GM12878 (cell line): ENCODE measurements at regions not wholly inside any gene's neighbourhood (a gene's known extent, or its start where the extent isn't known, plus 50 kb on each side); places are given as distances from the start of the nearest gene placed in this dataset.

Experiments used
- ATAC-seq: fragments of 200-7000 bp; cut with Tn5 transposase; 3 replicates; pipeline ENCODE4 v1.9.1; 2020; ENCODE audit warnings: mild to moderate bottlenecking, moderate library complexity
- BruUV-seq: library from RNA; stranded (reverse); fragments of 400-500 nt; replicated peaks from 2 replicates; lab custom pipeline; 2021; lab: Mats Ljungman, UMichigan
- CTCF ChIA-PET: fragments of 300-600 bp; sonication (Branson Sonifier 250); formaldehyde crosslinking; extraction: SDS; loops from one replicate; lab custom pipeline; 2021; ENCODE audit warnings: inconsistent platforms; lab: Yijun Ruan, JAX
- POLR2A ChIA-PET: fragments of 350-600 bp; formaldehyde crosslinking; extraction: SDS; loops from one replicate; lab custom pipeline; 2021; ENCODE audit warnings: inconsistent platforms; lab: Charles Lee
- RAD21 ChIA-PET: fragments of 300-600 bp; sonication (Branson Sonifier 250); formaldehyde crosslinking; loops from one replicate; lab custom pipeline; 2023; ENCODE audit warnings: antibody characterized with exemption; ENCODE audit not compliant: unreplicated experiment; lab: Charles Lee
- SMC1A ChIA-PET: fragments of 300-600 bp; sonication (Branson Sonifier 250); formaldehyde crosslinking; loops from one replicate; lab custom pipeline; 2023; ENCODE audit not compliant: unreplicated experiment, uncharacterized antibody; lab: Charles Lee
- DNase-seq: peaks from one replicate; pipeline ENCODE4 v3.0.0-alpha.2; 2011; ENCODE audit warnings: low read depth, low spot score
- FAIRE-seq: peaks from 3 replicates; lab custom pipeline; 2011; peaks lifted over from hg19 to GRCh38; lab: Jason Lieb, UNC
- H2AFZ ChIP-seq: 2 replicates; pipeline ENCODE4 v1.6.0; 2011; ENCODE audit warnings: low read depth, low read length, control low read depth; ENCODE audit not compliant: control insufficient read depth
- H3K27ac ChIP-seq: 2 replicates; pipeline ENCODE4 v1.5.1; 2011; ENCODE audit warnings: control low read depth; ENCODE audit not compliant: control insufficient read depth, insufficient read depth
- H3K27me3 ChIP-seq, 2 experiments: replicated peaks in 1 of 2; 2 replicates each; pipeline versions ENCODE4 v1.6.0 to v1.6.1; 2011; ENCODE audit warnings: low read length in 1 of 2; ENCODE audit not compliant: control insufficient read depth in 2 of 2, insufficient read depth in 2 of 2
- H3K36me3 ChIP-seq, 2 experiments: 2 replicates each; pipeline ENCODE4 v1.5.1; 2011; ENCODE audit warnings: low read length in 1 of 2; ENCODE audit not compliant: control insufficient read depth in 2 of 2, insufficient read depth in 2 of 2
- H3K4me1 ChIP-seq: 2 replicates; pipeline ENCODE4 v1.6.1; 2011; ENCODE audit warnings: mild to moderate bottlenecking, low read length, moderate library complexity, mixed read lengths; ENCODE audit not compliant: control insufficient read depth, insufficient read depth
- H3K4me2 ChIP-seq: 2 replicates; pipeline ENCODE4 v1.6.0; 2011; ENCODE audit warnings: control low read depth; ENCODE audit not compliant: control insufficient read depth, insufficient read depth
- H3K4me3 ChIP-seq: fragments of 200-600 bp; sonication (generic); 2 replicates; pipeline ENCODE4 v1.5.1; 2016
- H3K79me2 ChIP-seq: 2 replicates; pipeline ENCODE4 v1.6.0; 2011; ENCODE audit warnings: low read length; ENCODE audit not compliant: control insufficient read depth, insufficient read depth
- H3K9ac ChIP-seq: 2 replicates; pipeline ENCODE4 v1.8.0; 2011; ENCODE audit warnings: low read length, control low read depth, mixed read lengths; ENCODE audit not compliant: control insufficient read depth, insufficient read depth
- H3K9me3 ChIP-seq: replicated peaks from 3 replicates; pipeline ENCODE4 v1.5.1; 2011; ENCODE audit warnings: mild to moderate bottlenecking, low read length; ENCODE audit not compliant: control insufficient read depth, insufficient read depth
- H4K20me1 ChIP-seq: 2 replicates; pipeline ENCODE4 v1.6.0; 2011; ENCODE audit not compliant: control insufficient read depth, insufficient read depth
- CBX3 ChIP-seq: fragments of 200-600 bp; sonication (generic); IDR thresholded peaks from 2 replicates; pipeline ENCODE4 v1.6.1; 2016; ENCODE audit warnings: low read depth, borderline replicate concordance
- CREB1 ChIP-seq: IDR thresholded peaks from 2 replicates; pipeline ENCODE4 v1.6.1; 2012; ENCODE audit warnings: low read depth, mild to moderate bottlenecking, inconsistent platforms
- DPF2 ChIP-seq: fragments of 450-650 bp; IDR thresholded peaks from 2 replicates; pipeline ENCODE4 v1.6.1; 2017; ENCODE audit warnings: mild to moderate bottlenecking
- EP300 ChIP-seq, 2 experiments: fragments of 150-350 bp in 1 of 2; IDR thresholded peaks; 2 replicates each; pipeline ENCODE4 v1.6.1; 2011 to 2012; ENCODE audit warnings: low read depth in 2 of 2, low read length in 2 of 2, borderline replicate concordance in 1 of 2, improper control_type of control experiment in 1 of 2, inconsistent platforms in 1 of 2; ENCODE audit not compliant: control insufficient read depth in 1 of 2
- FOXM1 ChIP-seq: IDR thresholded peaks from 2 replicates; pipeline ENCODE4 v1.6.1; 2012; ENCODE audit warnings: low read depth, mild to moderate bottlenecking, inconsistent platforms, low read length, moderate library complexity
- HDGF ChIP-seq: fragments of 450-650 bp; IDR thresholded peaks from 2 replicates; pipeline ENCODE4 v1.6.1; 2016; ENCODE audit warnings: antibody characterized with exemption
- KDM1A ChIP-seq: fragments of 200-600 bp; sonication (generic); IDR thresholded peaks from 2 replicates; pipeline ENCODE4 v1.6.1; 2016; ENCODE audit warnings: borderline replicate concordance
- MAX ChIP-seq: IDR thresholded peaks from 2 replicates; pipeline ENCODE4 v1.6.1; 2012; ENCODE audit warnings: low read depth, low read length, improper control_type of control experiment
- NFYB ChIP-seq: IDR thresholded peaks from 2 replicates; pipeline ENCODE4 v1.6.1; 2011; ENCODE audit warnings: low read depth, mild to moderate bottlenecking, low read length, improper control_type of control experiment, moderate library complexity; ENCODE audit not compliant: insufficient read depth
- SIN3A ChIP-seq: IDR thresholded peaks from 2 replicates; pipeline ENCODE4 v1.6.1; 2012; ENCODE audit warnings: low read depth, low read length, improper control_type of control experiment
- SKIL ChIP-seq: fragments of 450-650 bp; IDR thresholded peaks from 2 replicates; pipeline ENCODE4 v1.6.1; 2017; ENCODE audit warnings: mild to moderate bottlenecking, low read depth, inconsistent platforms; ENCODE audit not compliant: poor library complexity, severe bottlenecking
- SREBF2 ChIP-seq: IDR thresholded peaks from 2 replicates; pipeline ENCODE4 v1.6.1; 2012; ENCODE audit warnings: mild to moderate bottlenecking, low read length
- ZNF384 ChIP-seq: IDR thresholded peaks from 2 replicates; pipeline ENCODE4 v1.6.1; 2012; ENCODE audit warnings: low read depth, mild to moderate bottlenecking, low read length, improper control_type of control experiment, borderline replicate concordance
- ZSCAN29 ChIP-seq: fragments of 450-650 bp; IDR thresholded peaks from 2 replicates; pipeline ENCODE4 v1.6.1; 2017; ENCODE audit warnings: mild to moderate bottlenecking, moderate library complexity
- WGBS: methylation state at CpG from one replicate; pipeline ENCODE4 v1.1.6; 2016; ENCODE audit warnings: low lambda C conversion rate; ENCODE audit not compliant: insufficient replicate concordance, insufficient coverage; ENCODE audit errors: missing lambda C conversion rate; 5-methylcytosine and 5-hydroxymethylcytosine counted together
- in situ Hi-C: fragments of 300-500 bp; cut with MboI; formaldehyde crosslinking; loops from 9 replicates; pipeline ENCODE4 v1.14.3; 2018; ENCODE audit warnings: mixed read lengths
- intact Hi-C: fragments of 100-400 bp; cut with micrococcal nuclease; formaldehyde crosslinking; loops from one replicate; pipeline ENCODE4 v1.14.2; 2022; ENCODE audit not compliant: unreplicated experiment
- TF ChIP-seq, protein P1 (sequence below): IDR thresholded peaks from 2 replicates; pipeline ENCODE4 v1.6.1; 2011; ENCODE audit warnings: mild to moderate bottlenecking, low read depth, low read length, moderate library complexity; ENCODE audit not compliant: insufficient replicate concordance

GRCh38 chr11:25958045-25958444 lies 373.9 kb upstream of the ANO3 start:
- Histone ChIP-seq H3K36me3 (no peaks in the 10 kb centered on the region), H3K27me3 (no peaks in the 10 kb centered on the region), H3K4me3 (no peak overlapping the region), H2AFZ (no peak overlapping the region), H3K4me2 (no peak overlapping the region), H3K4me1 (no peaks in the 10 kb centered on the region), H3K79me2 (no peaks in the 10 kb centered on the region), H3K9me3 (no peaks in the 10 kb centered on the region)
- DNase-seq (no peak), ATAC-seq (no peak), FAIRE-seq (no peak)
- SMC1A ChIA-PET: no interaction called here
- RAD21 ChIA-PET: interaction anchor here (0.5 to 1.1 kb wide), 2 partner anchors 23 to 183 kb away, joined by 3 to 4 read pairs; no protein-coding TSS in a partner anchor
- POLR2A ChIA-PET: no interaction called here
- in situ Hi-C loops: no loop called here
- no TSS peak for BruUV-seq
- TF ChIP-seq, protein P1, sequence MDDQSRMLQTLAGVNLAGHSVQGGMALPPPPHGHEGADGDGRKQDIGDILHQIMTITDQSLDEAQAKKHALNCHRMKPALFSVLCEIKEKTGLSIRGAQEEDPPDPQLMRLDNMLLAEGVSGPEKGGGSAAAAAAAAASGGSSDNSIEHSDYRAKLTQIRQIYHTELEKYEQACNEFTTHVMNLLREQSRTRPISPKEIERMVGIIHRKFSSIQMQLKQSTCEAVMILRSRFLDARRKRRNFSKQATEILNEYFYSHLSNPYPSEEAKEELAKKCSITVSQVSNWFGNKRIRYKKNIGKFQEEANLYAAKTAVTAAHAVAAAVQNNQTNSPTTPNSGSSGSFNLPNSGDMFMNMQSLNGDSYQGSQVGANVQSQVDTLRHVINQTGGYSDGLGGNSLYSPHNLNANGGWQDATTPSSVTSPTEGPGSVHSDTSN: no peak
- no peak for TF ChIP-seq ZNF384
- TF ChIP-seq NFYB: no peak
- no peak for TF ChIP-seq SREBF2
- no peak for TF ChIP-seq CREB1
- no peak for TF ChIP-seq FOXM1
- TF ChIP-seq CBX3: no peak
- TF ChIP-seq KDM1A: no peak
- no peak for TF ChIP-seq HDGF
- no peak for TF ChIP-seq ZSCAN29
- TF ChIP-seq DPF2: no peak
- no peak for TF ChIP-seq EP300 (IDR thresholded peaks at IDR 0.05; ENCODE audit: borderline replicate concordance in 1 of 2, control insufficient read depth in 1 of 2, low read depth in 2 of 2, low read length in 2 of 2)
- TF ChIP-seq MAX: no peak
- no peak for TF ChIP-seq SKIL
- TF ChIP-seq SIN3A: no peak
- TF ChIP-seq, all 136 proteins: peak for 0
- WGBS: 7% methylated on average over 4 of the region's 4 CpGs
- no peaks in the 10 kb centered on the region for H4K20me1 ChIP-seq
- CTCF ChIA-PET: no interaction called here
- H3K27ac ChIP-seq: no peak overlapping the region
- intact Hi-C loops: no loop called here
- H3K9ac ChIP-seq: no peak overlapping the region
